ENCODE measurements at regions not wholly inside any gene's neighbourhood (a gene's known extent, or its start where the extent isn't known, plus 50 kb on each side); places are given as distances from the start of the nearest gene placed in this dataset.

DNA sequence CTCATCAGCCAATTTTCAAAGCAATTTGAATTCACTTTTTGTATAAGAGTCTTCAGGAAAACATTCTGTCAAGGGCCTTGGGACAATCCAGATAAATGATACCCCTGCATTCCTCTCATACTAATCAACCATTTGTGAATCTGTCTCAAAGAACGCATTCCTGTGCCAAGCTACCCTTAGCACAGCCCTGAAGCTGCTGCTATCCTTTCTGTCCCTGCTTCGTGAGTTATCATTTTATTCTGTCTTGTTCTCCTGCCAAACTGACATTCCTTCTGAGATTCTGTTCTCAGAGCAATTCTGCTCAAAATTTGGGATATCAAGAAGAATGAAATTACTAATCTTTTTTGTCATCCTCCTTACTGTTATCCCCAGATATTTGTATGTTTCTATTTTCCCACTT, 213.9 kb upstream of the STXBP5 start:
- Histone ChIP-seq H3K4me2 (ENCODE audit: insufficient read depth, low read length) (no peak overlapping the region), H3K36me3 (ENCODE audit: insufficient read depth, low read length) (no peaks in the 10 kb centered on the region), H3K9me3 (ENCODE audit: insufficient read depth, low read length, severe bottlenecking) (no peaks in the 10 kb centered on the region), H4K20me1 (ENCODE audit: insufficient read depth, low read length) (no peaks in the 10 kb centered on the region), H3K4me3 (ENCODE audit: low read depth in 1 of 2, low read length in 2 of 2) (no peak overlapping the region), H3K4me1 (ENCODE audit: insufficient read depth, low read length) (no peaks in the 10 kb centered on the region), H3K9ac (ENCODE audit: low read depth, low read length) (no peak overlapping the region), H3K27me3 (ENCODE audit: insufficient read depth, low read length, poor library complexity) (no peaks in the 10 kb centered on the region), H3K27ac (ENCODE audit: low read length) (no peak overlapping the region), H3K79me2 (ENCODE audit: insufficient read depth, low read length) (no peaks in the 10 kb centered on the region), H2AFZ (ENCODE audit: low read depth, low read length) (no peak overlapping the region)
- ATAC-seq (ENCODE audit: insufficient read depth, low read depth), result no peak
- no peak for DNase-seq
- TF ChIP-seq, protein P1, sequence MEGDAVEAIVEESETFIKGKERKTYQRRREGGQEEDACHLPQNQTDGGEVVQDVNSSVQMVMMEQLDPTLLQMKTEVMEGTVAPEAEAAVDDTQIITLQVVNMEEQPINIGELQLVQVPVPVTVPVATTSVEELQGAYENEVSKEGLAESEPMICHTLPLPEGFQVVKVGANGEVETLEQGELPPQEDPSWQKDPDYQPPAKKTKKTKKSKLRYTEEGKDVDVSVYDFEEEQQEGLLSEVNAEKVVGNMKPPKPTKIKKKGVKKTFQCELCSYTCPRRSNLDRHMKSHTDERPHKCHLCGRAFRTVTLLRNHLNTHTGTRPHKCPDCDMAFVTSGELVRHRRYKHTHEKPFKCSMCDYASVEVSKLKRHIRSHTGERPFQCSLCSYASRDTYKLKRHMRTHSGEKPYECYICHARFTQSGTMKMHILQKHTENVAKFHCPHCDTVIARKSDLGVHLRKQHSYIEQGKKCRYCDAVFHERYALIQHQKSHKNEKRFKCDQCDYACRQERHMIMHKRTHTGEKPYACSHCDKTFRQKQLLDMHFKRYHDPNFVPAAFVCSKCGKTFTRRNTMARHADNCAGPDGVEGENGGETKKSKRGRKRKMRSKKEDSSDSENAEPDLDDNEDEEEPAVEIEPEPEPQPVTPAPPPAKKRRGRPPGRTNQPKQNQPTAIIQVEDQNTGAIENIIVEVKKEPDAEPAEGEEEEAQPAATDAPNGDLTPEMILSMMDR (IDR thresholded peaks at IDR 0.05; ENCODE audit: borderline replicate concordance, extremely low read depth, low read length, poor library complexity, severe bottlenecking), result no peak
- TF ChIP-seq EZH2 (IDR thresholded peaks at IDR 0.05; ENCODE audit: borderline replicate concordance, low read depth, low read length, severe bottlenecking), result no peak

DNA sequence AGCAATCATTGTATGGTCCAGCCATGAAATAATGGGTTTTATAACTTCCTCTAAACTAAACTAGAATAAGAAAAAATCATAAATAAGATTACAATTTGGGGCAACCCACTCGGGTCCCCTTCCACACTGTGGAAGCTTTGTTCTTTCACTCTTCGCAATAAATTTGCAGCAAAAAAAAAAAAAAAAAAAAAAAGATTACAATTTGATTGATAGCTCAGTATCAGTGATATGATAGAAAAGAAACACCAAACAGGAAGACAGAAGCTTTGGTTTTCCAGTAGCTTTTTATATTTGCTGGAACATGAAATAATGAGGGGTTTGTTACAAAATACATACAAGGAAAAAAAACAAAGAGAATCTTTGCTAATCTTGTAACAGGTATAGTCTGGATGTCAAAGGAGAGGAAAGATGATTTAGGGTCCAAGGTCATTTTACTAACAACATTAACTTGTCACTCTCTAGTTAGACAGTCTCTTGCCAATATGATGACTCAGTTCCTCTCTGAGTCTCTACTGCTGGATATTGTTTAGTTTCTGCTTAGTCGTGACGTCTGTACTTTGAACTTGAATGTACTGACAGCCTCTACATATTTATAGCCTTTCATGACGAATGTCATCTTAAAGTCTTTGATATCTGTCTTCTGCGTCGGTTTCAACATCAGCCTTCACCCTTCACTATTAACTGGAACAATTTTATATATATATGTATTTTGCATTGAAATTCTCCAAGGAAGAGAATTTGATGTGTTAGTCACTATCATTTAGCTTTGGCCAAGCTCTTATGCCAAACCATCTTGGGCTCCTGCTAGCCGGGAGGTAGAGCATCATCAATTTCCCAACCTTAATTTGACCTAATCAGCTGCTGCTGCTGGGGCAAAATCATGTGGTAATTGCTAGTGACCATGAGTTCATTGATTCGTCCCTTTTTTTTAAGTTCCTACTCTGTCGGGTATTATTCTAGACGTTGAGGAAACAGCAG, 213.1 kb upstream of the STXBP5 start:
- Histone ChIP-seq H4K20me1 (ENCODE audit: insufficient read depth, low read length) (no peaks in the 10 kb centered on the region), H3K36me3 (ENCODE audit: insufficient read depth, low read length) (no peaks in the 10 kb centered on the region), H2AFZ (ENCODE audit: low read depth, low read length) (no peak overlapping the region), H3K4me3 (ENCODE audit: low read depth in 1 of 2, low read length in 2 of 2) (no peak overlapping the region), H3K27ac (ENCODE audit: low read length) (no peak overlapping the region), H3K9me3 (ENCODE audit: insufficient read depth, low read length, severe bottlenecking) (no peaks in the 10 kb centered on the region), H3K4me2 (ENCODE audit: insufficient read depth, low read length) (no peak overlapping the region), H3K27me3 (ENCODE audit: insufficient read depth, low read length, poor library complexity) (no peaks in the 10 kb centered on the region), H3K4me1 (ENCODE audit: insufficient read depth, low read length) (no peaks in the 10 kb centered on the region), H3K9ac (ENCODE audit: low read depth, low read length) (no peak overlapping the region), H3K79me2 (ENCODE audit: insufficient read depth, low read length) (no peaks in the 10 kb centered on the region)
- no peak for ATAC-seq (ENCODE audit: insufficient read depth, low read depth)
- no peak for DNase-seq
- TF ChIP-seq EZH2 (IDR thresholded peaks at IDR 0.05; ENCODE audit: borderline replicate concordance, low read depth, low read length, severe bottlenecking), result no peak
- TF ChIP-seq, protein P1 (IDR thresholded peaks at IDR 0.05; ENCODE audit: borderline replicate concordance, extremely low read depth, low read length, poor library complexity, severe bottlenecking), result no peak

DNA sequence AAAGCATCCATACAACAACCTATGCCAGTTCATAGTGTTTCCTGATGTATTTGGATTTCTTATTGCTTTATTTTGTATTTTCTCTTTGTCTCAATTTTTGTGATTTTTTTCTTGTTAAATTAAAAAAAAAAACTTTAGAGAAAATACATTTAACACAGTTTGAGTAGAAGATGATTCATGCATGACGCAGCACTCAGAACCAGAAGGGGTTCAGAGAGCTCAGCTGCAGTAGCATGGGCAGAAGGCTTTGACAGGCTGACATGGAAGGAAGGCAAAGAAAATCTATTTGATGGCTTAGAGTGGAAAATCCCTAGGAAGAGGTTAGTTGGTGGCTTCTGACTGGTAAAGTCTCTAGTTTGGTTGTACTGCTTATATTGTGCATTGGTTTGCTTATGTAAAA, 207.2 kb upstream of the STXBP5 start:
- Histone ChIP-seq H3K9ac (ENCODE audit: low read depth, low read length) (no peak overlapping the region), H3K27me3 (ENCODE audit: insufficient read depth, low read length, poor library complexity) (no peaks in the 10 kb centered on the region), H3K36me3 (ENCODE audit: insufficient read depth, low read length) (no peaks in the 10 kb centered on the region), H3K9me3 (ENCODE audit: insufficient read depth, low read length, severe bottlenecking) (no peaks in the 10 kb centered on the region), H4K20me1 (ENCODE audit: insufficient read depth, low read length) (no peaks in the 10 kb centered on the region), H3K27ac (ENCODE audit: low read length) (no peak overlapping the region), H2AFZ (ENCODE audit: low read depth, low read length) (no peak overlapping the region), H3K4me2 (ENCODE audit: insufficient read depth, low read length) (no peak overlapping the region), H3K4me1 (ENCODE audit: insufficient read depth, low read length) (no peaks in the 10 kb centered on the region), H3K4me3 (ENCODE audit: low read depth in 1 of 2, low read length in 2 of 2) (no peak overlapping the region), H3K79me2 (ENCODE audit: insufficient read depth, low read length) (no peaks in the 10 kb centered on the region)
- DNase-seq (no peak), ATAC-seq (ENCODE audit: insufficient read depth, low read depth) (no peak)
- no peak for TF ChIP-seq EZH2 (IDR thresholded peaks at IDR 0.05; ENCODE audit: borderline replicate concordance, low read depth, low read length, severe bottlenecking)
- TF ChIP-seq, protein P1 (IDR thresholded peaks at IDR 0.05; ENCODE audit: borderline replicate concordance, extremely low read depth, low read length, poor library complexity, severe bottlenecking), result no peak
